ELF-1 (cell line): ENCODE measurements at regions not wholly inside any gene's neighbourhood (a gene's known extent, or its start where the extent isn't known, plus 50 kb on each side); places are given as distances from the start of the nearest gene placed in this dataset.
"Not testable (repeated sequence)": the region's sequence is repeated elsewhere in the genome, so short reads cannot be mapped to it uniquely, and the experiment has no call there.

Experiments used
- DNase-seq: peaks from one replicate; pipeline ENCODE4 v3.0.0-alpha.2; 2016; ENCODE audit warnings: low read depth, low spot score

DNA sequence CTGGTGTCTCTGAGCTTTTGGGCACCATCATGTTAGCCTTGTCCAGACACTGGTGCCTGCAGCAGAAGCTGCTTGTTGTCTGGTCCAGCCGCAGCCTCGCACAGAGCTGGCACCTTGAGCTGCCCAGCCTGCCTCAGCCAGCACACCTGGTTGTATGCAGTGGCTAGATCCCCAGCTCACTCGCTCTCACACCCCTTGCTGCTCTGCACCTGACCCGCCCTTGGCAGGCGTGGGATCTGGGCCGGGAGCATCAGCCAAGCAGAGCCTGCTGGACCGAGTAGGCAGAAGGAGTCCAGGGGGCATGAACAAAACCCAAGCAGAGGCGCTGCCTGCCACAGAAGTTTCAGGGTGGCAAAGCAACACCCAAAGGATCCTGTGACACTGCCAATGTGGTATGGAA, 79.7 kb upstream of the ITGB1 start:
- DNase-seq, result no peak

DNA sequence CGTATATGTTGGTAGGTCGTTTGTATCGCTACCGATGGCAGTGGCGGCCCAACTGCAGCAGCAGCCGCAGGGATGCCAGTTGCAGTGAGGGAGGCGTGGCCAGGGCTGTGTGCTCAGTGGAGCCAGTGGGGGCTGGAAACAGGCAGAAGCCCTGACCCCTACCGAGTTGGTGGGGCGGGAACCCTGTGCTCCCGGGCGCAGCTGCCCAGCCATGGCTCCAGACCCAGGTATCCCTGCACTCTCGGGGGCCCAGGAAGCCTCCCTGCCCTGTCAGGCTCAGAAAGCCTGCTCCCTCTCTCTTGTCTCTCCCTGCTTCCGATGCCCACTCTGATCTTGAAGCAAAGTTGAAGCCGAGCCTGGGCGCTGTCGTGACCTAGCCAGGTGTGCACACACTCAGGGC, 78.6 kb upstream of the ITGB1 start:
- DNase-seq, result no peak

DNA sequence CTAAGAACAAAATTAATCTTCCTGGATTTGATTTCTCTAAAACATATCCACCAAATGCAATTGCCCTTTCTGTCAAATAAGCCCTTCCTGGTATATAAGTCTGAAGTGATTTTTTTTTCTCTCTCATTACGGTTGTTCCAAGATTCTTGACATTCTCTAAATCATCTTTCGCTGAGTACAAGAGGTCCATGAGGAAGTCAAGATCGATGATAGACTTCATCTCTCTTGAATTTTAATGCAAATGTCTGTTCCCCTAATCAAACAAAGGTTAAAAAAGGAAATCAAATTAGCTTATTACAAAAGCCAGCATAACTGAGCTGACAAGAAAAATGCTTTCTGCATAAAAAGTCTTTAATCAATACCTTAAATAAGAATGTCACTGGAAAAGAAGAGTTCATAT, 77.4 kb upstream of the ITGB1 start:
- DNase-seq, result no peak

DNA sequence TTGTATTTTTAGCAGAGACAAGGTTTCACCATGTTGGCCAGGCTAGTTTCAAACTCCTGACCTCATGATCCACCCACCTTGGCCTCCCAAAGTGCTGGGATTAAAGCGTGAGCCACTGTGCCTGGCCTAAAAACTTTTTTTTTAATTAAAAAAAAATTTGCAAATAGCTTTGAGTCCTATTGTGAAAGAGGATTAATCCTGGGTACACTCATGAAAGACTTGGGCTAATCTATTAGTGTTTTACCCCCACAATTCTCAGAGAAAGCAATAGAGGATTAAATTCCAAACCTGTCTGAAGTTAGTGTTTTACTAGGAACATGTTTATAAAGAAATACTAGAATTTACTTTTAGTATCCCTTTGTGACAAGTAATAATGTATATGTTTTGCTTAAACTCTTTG, 76.9 kb upstream of the ITGB1 start:
- DNase-seq, result no peak

DNA sequence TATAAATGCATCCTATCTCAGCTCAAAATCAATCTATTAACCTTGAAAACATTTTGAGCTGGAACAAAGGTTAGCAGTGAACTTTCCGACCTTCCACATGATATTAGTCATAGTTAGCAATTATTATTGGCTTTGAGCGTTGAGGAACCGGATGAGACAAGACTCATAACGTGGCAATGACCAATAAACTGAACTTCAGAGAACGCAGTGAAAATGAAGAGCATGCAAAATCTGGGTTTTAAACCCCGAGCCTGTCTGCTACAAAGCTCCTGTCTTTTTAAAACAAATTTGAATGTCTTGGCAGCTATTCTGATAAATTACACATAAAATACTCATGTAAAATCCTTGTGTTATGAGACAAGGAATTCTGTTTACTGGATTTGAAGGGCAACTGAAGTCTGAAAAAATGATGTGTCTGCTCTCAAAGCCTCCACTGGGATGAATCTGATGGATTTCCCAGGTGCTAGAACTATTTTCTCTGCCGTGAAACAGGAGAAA, 74.7 kb upstream of the ITGB1 start:
- no peak for DNase-seq

DNA sequence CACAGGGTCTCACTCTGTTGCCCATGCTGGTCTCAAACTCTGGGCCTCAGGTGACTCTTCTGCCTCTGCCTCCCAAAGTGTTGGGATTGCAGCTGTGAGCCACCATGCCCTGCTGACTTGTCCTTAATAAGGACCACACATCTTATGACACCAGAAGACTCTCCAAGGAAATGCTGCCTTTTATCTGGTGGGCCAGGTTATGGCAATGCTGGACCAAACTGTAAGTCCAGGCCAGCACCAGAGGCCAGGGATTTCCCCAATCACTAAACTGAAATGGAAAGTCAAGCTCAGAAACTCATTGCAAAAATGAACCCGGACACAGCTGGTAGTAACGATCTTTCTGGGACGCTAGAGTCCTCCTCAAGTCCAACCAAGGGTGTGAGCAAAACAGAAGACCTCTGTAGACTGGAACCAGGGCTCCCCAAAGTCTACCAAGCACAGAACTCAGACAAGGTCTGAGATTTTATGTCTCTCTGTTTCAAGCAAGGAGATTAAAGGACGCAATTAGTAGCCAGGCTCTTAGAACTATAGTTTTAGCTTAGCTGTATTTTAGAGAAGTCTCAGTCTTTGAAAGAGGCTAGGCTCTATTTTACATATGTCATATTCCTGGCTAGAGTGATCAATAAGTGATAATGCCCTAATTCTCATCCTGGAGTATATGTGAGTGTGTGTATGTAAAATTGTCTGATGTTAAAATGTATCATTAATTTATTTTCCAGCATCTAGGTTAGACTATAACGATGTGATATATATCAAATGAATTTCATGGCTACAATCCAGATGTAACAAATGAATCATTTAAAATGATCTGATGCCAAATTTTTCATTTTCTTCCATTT, 74.0 kb upstream of the ITGB1 start:
- no peak for DNase-seq

DNA sequence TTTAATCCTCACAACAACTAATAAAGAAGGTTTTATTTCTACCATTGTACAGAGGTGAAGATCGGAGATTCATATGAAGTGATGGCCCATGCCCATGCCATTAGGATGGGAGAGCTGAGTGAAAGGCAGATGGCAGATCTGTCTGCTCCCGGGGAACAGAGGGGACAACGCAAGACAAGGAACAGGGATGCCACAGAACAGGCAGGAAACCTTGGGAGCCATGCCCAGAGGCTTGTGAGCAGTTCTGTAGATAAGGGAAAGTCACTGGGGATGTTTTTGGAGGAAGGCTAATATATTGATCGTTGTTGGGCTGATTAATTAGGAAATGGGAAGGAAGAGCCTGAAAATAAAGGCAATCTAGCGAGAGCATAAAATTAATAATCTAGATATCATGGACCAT, 73.1 kb upstream of the ITGB1 start:
- no peak for DNase-seq

DNA sequence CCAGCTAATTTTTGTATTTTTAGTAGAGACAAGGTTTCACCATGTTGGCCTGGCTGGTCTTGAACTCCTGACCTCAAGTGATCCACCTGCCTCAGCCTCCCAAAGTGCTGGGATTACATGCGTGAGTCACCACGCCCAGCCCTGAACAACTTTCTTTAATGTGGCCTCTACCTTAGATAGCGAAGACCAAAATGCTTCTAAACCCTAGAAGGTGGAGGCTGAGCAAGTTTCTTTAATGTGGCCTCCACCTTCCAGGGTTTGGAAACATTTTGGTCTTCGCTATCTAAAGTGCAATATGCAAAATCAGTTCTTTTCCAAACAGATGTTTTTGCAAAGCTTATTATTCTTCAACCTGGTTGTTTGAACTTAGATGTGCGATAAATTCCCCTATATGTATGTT, 70.5 kb upstream of the ITGB1 start:
- not testable (repeated sequence) for DNase-seq

DNA sequence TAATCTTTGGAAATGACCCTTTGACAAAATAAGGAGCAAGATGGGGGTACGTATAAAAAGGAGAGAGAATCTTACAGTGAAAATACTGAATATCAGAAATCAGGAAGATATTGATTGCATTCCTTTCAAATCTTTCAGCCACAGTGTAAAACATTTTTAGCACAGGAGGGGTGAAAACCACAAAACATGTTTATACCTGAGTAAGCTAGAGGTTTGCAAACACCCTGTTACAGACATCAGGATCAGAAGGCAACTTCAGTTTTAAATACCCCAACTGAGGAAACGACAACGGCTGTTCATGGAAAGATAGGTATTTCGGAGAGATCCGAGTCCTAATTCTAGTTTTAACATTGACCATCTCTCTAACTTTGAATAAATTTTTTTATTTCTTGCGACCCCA, 69.1 kb upstream of the ITGB1 start:
- DNase-seq, result no peak

DNA sequence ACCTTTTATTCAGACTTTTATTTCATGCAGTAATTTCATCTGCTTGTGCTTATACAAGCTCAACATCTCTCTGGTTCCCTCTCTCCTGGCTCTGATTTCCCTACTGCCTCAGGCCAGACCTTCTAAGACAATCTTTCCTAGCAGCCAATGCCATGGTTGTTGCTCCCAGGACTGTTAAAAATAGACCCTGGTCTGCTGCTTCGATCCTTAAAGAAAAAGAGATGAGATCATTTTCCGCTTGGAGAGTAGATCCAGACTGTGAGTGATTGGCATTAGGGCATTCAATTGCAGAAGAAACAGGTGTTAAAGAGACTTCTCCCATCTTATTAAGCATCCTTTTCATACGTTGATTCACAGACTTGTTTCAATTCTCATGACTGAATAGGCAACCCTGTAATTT, 68.4 kb upstream of the ITGB1 start:
- DNase-seq, result no peak

DNA sequence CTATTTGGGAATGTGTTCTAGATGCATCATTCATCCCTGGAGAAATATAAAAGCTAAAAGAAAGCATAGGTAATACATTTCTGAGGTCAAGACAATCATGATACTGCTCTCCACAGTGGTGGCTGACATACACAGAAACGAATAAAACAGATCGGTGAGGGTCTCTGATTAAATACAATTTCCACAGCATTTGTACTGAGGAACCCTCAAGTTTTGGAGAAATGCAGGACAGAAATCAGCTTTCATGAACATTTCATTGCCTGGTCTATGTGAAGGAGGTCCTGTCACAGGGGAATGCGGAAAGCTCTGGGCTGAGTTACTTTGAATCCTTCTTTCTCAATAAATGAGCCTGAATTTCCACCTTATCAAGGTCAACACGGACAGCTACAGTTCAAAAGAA, 67.9 kb upstream of the ITGB1 start:
- no peak for DNase-seq

DNA sequence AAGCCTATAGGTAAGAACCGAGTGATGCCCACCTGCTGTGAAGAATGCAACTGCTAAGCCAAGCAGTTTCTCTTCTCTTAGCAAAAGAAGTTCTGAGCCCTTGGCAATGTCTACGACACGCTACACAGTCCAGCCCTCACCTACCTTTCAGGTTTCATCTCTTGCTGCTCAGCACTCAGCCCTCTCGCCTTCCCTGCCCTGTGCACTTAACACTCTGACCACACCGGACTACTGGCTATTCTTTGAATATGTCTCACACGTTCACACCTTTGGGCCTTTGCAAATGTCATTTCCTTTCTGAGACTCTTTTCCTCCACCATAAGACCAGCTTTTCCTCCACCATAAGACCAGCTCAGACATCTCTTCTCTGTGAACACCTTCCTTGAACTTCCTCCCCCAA, 67.0 kb upstream of the ITGB1 start:
- DNase-seq, result no peak

DNA sequence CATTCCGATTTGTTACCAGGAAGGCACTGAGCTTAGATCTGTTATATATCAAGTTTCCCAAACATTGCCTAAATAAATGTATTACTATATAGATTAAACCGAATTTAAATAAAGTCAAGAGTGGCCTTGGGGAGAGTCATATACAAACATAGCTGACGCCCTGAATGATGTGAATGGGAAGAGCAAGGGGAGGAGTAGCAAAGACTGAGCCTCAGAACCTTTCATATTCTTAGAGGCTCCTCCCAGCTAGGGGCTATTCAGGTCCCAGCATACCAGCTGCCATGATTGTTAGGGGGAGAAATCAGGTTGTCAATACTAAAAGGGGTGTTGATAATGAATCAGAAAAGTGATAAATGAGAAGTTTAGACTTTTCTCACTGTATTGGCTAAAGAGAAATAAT, 64.7 kb upstream of the ITGB1 start:
- DNase-seq, result no peak

DNA sequence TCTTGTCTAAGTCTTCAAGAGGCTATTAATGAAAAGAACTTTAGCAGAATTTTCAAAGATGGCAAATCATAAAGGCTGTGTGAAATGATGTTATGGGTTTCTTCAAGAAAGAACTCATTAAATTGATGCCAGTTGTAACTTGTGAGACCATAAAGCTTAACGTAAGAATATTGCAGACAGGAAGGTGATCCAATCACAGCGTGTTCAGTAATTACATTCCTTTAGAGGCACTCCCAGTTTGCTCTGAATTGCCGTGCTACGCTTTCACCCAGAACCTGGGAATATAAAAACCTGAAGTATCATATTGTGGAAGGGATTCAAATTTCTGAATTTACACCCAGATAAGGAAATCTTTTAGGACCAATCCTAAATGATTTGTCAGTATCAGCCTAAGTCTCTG, 64.1 kb upstream of the ITGB1 start:
- no peak for DNase-seq

DNA sequence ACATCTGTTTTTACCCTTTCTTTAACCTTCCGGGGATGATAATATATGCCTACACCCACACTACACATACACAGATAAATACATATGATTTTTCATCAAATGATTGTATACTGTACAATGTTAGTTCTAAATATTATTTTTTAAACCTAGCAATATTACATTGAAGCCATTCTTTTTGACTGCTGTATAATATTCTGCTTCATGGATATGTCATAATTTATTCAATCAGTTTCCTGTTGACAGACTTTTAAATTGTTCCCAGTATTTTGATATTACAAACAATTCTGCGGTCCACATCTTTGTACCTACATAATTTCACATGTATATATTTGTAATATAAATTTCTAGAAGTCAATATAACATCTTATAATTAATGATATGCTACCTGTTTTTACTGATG, 59.0 kb upstream of the ITGB1 start:
- DNase-seq, result no peak

DNA sequence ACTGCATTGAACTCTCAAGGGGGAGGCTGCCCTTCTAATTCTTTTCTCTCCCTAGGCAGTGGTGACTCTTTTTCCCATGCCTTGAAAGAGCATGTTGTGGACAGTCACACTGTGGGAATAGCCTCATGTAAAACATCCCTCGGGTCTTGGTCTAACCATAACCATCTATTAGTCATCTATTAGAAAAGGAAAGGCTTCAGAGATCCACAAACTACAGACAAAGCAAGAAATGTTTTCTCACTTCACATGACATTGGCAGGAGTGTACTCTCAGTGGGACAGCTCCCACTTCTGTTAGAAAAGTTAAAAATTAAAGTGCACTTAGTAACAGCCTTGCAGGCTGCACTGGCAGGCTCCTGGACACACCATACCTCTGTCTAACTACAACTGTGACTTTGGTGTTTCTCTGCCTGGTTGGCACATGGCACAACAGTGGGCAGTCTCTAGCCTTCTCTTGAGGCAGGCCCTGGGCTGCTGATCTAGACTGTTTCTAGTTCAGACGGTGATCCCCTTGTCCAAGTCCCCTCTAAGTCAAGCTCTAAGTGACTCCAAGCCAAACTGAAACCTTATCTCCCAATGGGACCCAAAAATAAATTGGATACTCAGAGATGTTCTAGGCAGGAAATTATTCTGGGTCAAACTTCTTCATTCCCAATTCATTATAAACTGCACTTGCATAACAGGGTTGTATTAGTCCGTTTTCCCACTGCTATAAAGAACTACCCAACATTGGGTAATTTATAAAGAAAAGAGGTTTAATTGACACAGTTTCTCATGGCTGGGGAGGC, 57.9 kb upstream of the ITGB1 start:
- DNase-seq, result no peak

DNA sequence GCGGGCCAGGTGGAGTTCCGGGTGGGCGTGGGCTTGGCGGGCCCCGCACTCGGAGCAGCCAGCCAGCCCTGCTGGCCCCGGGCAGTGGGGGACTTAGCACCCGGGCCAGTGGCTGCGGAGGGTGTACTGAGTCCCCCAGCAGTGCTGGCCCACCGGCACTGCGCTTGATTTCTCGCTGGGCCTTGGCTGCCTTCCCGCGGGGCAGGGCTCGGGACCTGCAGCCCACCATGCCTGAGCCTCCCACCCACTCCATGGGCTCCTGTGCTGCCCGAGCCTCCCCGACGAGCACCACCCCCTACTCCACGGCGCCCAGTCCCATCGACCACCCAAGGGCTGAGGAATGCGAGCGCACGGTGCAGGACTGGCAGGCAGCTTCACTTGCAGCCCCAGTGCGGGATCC, 55.3 kb upstream of the ITGB1 start:
- DNase-seq, result not testable (repeated sequence)

DNA sequence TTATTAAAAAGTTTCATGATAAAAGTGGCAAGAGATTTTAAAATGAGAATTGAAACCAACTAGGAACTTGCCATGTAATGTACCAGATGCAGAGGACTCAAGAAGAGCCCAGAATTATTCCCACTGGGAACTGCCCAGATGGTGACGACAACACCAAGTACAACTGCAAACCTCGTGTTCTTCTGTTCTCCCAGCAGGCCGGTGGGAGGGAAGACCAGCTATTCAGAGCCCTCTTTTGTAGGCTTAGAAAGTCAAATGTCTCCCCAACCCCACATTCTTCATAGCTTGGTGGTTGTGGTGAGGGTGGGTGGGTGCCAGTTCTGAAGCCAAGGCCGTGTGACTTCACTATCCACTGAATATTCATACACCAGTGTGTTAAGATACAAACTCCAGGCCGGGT, 54.3 kb upstream of the ITGB1 start:
- no peak for DNase-seq

DNA sequence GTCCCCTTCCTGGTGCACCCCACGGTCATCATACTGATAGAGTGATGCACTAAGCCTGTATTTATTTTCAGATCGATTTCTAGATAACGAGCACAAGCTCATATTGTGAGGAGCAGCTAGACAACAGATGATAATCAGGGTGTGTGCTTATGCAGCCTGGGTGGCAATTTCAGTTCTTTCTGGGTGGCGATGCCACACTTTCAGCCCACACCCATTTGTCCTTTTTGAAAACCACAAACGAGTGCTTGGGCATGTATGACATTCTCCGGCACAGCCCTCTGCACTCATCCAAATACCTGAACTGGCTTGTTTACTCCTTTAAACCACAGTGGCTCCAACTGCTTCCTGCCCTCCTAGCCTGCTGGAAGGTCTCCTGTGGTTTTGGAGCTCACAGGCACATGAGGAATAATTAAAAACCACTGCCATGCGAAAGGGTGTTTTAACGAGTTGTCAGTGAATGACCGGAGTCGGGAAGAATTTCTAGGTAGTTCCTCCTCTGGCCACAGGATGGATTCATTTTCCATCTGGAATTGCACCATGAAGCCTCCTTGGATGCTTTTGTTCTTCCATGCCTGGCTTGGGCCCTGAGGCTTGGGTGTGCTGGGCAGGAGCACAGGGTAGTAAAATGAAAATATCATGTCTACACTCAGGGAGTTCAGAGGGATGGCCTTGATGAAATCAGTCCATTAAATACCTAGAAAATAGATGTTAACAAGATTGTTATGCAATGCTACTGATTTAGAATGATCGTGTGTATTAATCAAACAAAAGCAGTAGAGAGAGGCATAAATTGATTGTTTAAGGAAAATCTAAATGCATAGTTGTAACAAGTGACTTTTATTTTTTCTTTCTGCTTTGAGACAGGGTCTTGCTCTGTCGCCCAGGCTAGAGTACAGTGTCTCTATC, 52.4 kb upstream of the ITGB1 start:
- peak; percentile 67 for DNase-seq

DNA sequence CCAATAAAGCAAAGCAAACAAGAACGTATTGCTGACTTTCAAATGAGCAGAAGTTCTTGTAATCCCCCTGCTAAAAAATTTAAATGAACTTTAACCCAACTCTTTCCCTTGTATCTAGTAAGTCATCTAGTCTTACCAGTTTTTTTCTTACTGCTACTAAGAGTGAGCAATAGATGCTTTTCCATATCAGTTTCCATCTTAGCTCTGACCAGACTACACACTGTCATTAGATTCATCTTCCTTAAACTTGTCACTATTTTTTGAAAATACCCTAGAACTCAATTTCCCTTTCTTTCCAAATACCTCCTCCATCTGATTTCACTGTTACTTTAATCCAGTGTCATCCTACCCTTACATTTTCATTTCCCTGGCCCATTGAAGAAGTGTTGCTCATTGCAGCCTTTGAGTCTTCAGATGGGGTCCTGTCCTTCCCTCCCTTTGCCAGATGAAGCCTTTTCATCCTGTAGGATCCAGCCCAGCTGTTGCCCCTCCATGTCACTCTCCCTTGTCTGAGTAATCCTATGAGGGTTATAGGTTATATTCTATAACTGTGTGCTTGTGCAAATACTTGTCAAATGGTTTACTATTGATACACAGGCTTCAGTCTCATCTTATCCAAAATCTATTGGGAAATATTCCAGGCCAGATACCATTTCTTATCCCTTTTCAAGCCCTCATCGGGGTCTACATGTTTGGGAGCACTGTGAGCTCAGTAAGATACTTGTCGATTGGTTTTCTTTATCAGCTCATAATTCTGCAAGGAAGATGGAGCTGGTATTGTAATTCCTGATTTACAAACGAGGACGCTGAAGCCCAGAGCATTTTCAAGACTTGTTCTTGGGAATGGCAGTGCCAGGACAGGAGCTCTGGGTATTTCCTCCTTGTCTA, 51.5 kb upstream of the ITGB1 start:
- no peak for DNase-seq
